KMS-11 (cell line): ENCODE measurements at regions not wholly inside any gene's neighbourhood (a gene's known extent, or its start where the extent isn't known, plus 50 kb on each side); places are given as distances from the start of the nearest gene placed in this dataset.
"Not testable (repeated sequence)": the region's sequence is repeated elsewhere in the genome, so short reads cannot be mapped to it uniquely, and the experiment has no call there.

Experiments used
- H2AFZ ChIP-seq: fragments of 200-600 bp; sonication (generic); 2 replicates; pipeline ENCODE4 v1.6.1; 2016; ENCODE audit warnings: antibody characterized with exemption, mixed run types, low read depth
- H3K27ac ChIP-seq: fragments of 200-600 bp; sonication (generic); 2 replicates; pipeline ENCODE4 v1.6.1; 2016; ENCODE audit warnings: mild to moderate bottlenecking, mixed run types
- H3K27me3 ChIP-seq: fragments of 200-600 bp; sonication (generic); 2 replicates; pipeline ENCODE4 v1.6.1; 2017; ENCODE audit warnings: mild to moderate bottlenecking, low read depth, mixed run types, moderate library complexity; ENCODE audit not compliant: insufficient read depth
- H3K36me3 ChIP-seq: fragments of 200-600 bp; sonication (generic); 2 replicates; pipeline ENCODE4 v1.6.1; 2017; ENCODE audit warnings: mild to moderate bottlenecking, mixed run types; ENCODE audit not compliant: insufficient read depth
- H3K4me1 ChIP-seq: fragments of 200-600 bp; sonication (generic); 2 replicates; pipeline ENCODE4 v1.6.1; 2016; ENCODE audit warnings: mild to moderate bottlenecking, low read depth, mixed run types; ENCODE audit not compliant: poor library complexity, severe bottlenecking
- H3K4me2 ChIP-seq: fragments of 200-600 bp; sonication (generic); 2 replicates; pipeline ENCODE4 v1.7.0; 2016; ENCODE audit warnings: mild to moderate bottlenecking, mixed run types
- H3K4me3 ChIP-seq: fragments of 200-600 bp; sonication (generic); IDR thresholded peaks from 2 replicates; pipeline ENCODE4 v1.6.1; 2017; ENCODE audit warnings: low read depth, low read length, mixed read lengths; ENCODE audit not compliant: insufficient read depth
- H3K79me2 ChIP-seq: fragments of 200-600 bp; sonication (generic); 2 replicates; pipeline ENCODE4 v1.6.1; 2016; ENCODE audit warnings: low read depth, mixed run types; ENCODE audit not compliant: insufficient read depth
- H3K9ac ChIP-seq: fragments of 200-600 bp; sonication (generic); 2 replicates; pipeline ENCODE4 v1.6.1; 2016; ENCODE audit warnings: mild to moderate bottlenecking, mixed run types
- H4K20me1 ChIP-seq: fragments of 200-600 bp; sonication (generic); 2 replicates; pipeline ENCODE4 v1.6.1; 2016; ENCODE audit warnings: mild to moderate bottlenecking, mixed run types; ENCODE audit not compliant: insufficient read depth
- CTCF ChIP-seq: fragments of 200-600 bp; sonication (generic); conservative IDR thresholded peaks from 2 replicates; pipeline ENCODE4 v1.6.1; 2017; ENCODE audit warnings: low read depth, mild to moderate bottlenecking, antibody characterized with exemption, low read length, moderate library complexity, mixed read lengths

GRCh38 chr6:132025468-132025867 lies 74.3 kb upstream of the CCN2 start:
- H3K27ac ChIP-seq = no peak overlapping the region
- no peaks in the 10 kb centered on the region for H3K79me2 ChIP-seq
- no peaks in the 10 kb centered on the region for H3K36me3 ChIP-seq
- TF ChIP-seq CTCF = no peak
- no peak overlapping the region for H2AFZ ChIP-seq
- H3K4me1 ChIP-seq = no peaks in the 10 kb centered on the region
- no peak overlapping the region for H3K9ac ChIP-seq
- no peak overlapping the region for H3K4me3 ChIP-seq
- H3K4me2 ChIP-seq = no peak overlapping the region
- no peaks in the 10 kb centered on the region for H4K20me1 ChIP-seq
- H3K27me3 ChIP-seq = no peaks in the 10 kb centered on the region

GRCh38 chr6:132023490-132023889 lies 72.3 kb upstream of the CCN2 start:
- no peaks in the 10 kb centered on the region for H3K79me2 ChIP-seq
- no peaks in the 10 kb centered on the region for H4K20me1 ChIP-seq
- no peak overlapping the region for H2AFZ ChIP-seq
- no peak overlapping the region for H3K9ac ChIP-seq
- no peak overlapping the region for H3K4me3 ChIP-seq
- no peak overlapping the region for H3K27ac ChIP-seq
- H3K27me3 ChIP-seq = no peaks in the 10 kb centered on the region
- H3K4me1 ChIP-seq = no peaks in the 10 kb centered on the region
- no peak overlapping the region for H3K4me2 ChIP-seq
- no peaks in the 10 kb centered on the region for H3K36me3 ChIP-seq
- no peak for TF ChIP-seq CTCF

- H3K27me3 ChIP-seq = no peaks in the 10 kb centered on the region
- H3K4me2 ChIP-seq = no peak overlapping the region
- H3K4me3 ChIP-seq = no peak overlapping the region
- TF ChIP-seq CTCF = no peak
- H4K20me1 ChIP-seq = no peaks in the 10 kb centered on the region
- no peak overlapping the region for H3K9ac ChIP-seq
- no peak overlapping the region for H2AFZ ChIP-seq
- no peaks in the 10 kb centered on the region for H3K4me1 ChIP-seq
- H3K27ac ChIP-seq = no peak overlapping the region
- H3K79me2 ChIP-seq = no peaks in the 10 kb centered on the region
- no peaks in the 10 kb centered on the region for H3K36me3 ChIP-seq
Measured at GRCh38 chr6:132021552-132022375, 70.6 kb upstream of the CCN2 start.

- not testable (repeated sequence) for H4K20me1 ChIP-seq, H2AFZ ChIP-seq, H3K4me2 ChIP-seq, H3K4me1 ChIP-seq, H3K36me3 ChIP-seq, H3K27ac ChIP-seq, H3K27me3 ChIP-seq, H3K4me3 ChIP-seq, H3K9ac ChIP-seq, H3K79me2 ChIP-seq
Measured at GRCh38 chr6:132020918-132021317, 69.7 kb upstream of the CCN2 start.

- Histone ChIP-seq H3K9ac (no peak overlapping the region), H3K4me2 (no peak overlapping the region), H3K27ac (no peak overlapping the region), H3K27me3 (no peaks in the 10 kb centered on the region), H3K4me3 (no peak overlapping the region), H3K4me1 (no peaks in the 10 kb centered on the region), H2AFZ (no peak overlapping the region), H3K79me2 (no peaks in the 10 kb centered on the region), H4K20me1 (no peaks in the 10 kb centered on the region), H3K36me3 (no peaks in the 10 kb centered on the region)
- no peak for TF ChIP-seq CTCF
Measured at GRCh38 chr6:132020138-132020581, 69.0 kb upstream of the CCN2 start.
